HL-60 (cell line): ENCODE measurements at regions not wholly inside any gene's neighbourhood (a gene's known extent, or its start where the extent isn't known, plus 50 kb on each side); places are given as distances from the start of the nearest gene placed in this dataset.

Experiments used
- CTCF ChIP-seq: IDR thresholded peaks from one replicate; pipeline ENCODE4 v1.5.1; 2011; ENCODE audit warnings: low read length, control low read depth, inconsistent platforms; ENCODE audit not compliant: insufficient read depth
- POLR2AphosphoS5 ChIP-seq: IDR thresholded peaks from 2 replicates; pipeline ENCODE4 v1.6.1; 2012; ENCODE audit warnings: low read depth

- TF ChIP-seq CTCF (no peak), POLR2AphosphoS5 (no peak)
These were observed 338.9 kb downstream of the QKI start for GRCh38 chr6:163753430-163753829.
